ENCODE measurements at regions not wholly inside any gene's neighbourhood (a gene's known extent, or its start where the extent isn't known, plus 50 kb on each side); places are given as distances from the start of the nearest gene placed in this dataset.
"Not testable (repeated sequence)": the region's sequence is repeated elsewhere in the genome, so short reads cannot be mapped to it uniquely, and the experiment has no call there.

DNA sequence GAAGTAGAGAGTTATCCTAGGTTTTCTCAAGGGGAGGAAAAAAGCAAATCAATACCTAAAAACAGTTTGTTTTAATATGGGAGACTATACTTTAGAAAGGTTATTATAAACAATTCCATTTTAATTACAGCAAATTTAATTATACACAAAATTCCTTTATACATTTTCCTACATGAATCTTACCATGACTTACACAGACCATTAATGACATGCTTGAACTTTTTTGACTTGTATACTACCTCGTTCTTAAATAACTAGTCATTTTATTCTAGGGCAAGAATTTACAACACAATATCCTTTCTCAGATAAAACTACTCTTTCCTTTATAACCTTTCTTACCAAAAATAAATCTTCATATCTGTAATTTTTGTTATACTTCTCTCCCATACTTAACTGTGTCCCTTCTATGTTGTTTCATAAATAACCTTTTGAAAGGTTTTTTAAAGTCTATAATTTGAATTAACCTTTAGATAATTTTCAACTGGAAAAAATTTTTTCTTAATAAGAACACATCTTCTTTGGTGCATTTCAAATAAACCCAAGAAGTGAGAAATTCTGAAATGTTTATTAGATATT lies 729.4 kb downstream of the TENT5A start:
- Histone ChIP-seq H3K4me2 (no peak overlapping the region), H3K4me3 (no peak overlapping the region), H3K9me3 (no peaks in the 10 kb centered on the region), H3K4me1 (no peaks in the 10 kb centered on the region), H3K27ac (no peak overlapping the region)
- TF ChIP-seq, protein P1, sequence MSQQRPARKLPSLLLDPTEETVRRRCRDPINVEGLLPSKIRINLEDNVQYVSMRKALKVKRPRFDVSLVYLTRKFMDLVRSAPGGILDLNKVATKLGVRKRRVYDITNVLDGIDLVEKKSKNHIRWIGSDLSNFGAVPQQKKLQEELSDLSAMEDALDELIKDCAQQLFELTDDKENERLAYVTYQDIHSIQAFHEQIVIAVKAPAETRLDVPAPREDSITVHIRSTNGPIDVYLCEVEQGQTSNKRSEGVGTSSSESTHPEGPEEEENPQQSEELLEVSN (IDR thresholded peaks at IDR 0.05; ENCODE audit: borderline replicate concordance, low read depth), result no peak
- no peak for TF ChIP-seq RNF2 (IDR thresholded peaks at IDR 0.05; ENCODE audit: borderline replicate concordance, low read depth)
- no peak for TF ChIP-seq CEBPB (IDR thresholded peaks at IDR 0.05)
- peak; percentile 77 for TF ChIP-seq ZFP36 (IDR thresholded peaks at IDR 0.05; ENCODE audit: borderline replicate concordance, partially characterized antibody)
- no peak for TF ChIP-seq CBX2 (IDR thresholded peaks at IDR 0.05; ENCODE audit: borderline replicate concordance, low read depth)
- 2% methylated on average over 1 of the region's 1 CpG for WGBS (ENCODE audit: missing lambda C conversion rate)
- POLR2A ChIA-PET, result no interaction called here
- peak in 1 of 2 experiments; percentile 1 for DNase-seq (ENCODE audit: low read depth in 1 of 2, low spot score in 1 of 2)
- FAIRE-seq, result no peak
- CTCF ChIA-PET, result no interaction called here
- no peak for ATAC-seq

DNA sequence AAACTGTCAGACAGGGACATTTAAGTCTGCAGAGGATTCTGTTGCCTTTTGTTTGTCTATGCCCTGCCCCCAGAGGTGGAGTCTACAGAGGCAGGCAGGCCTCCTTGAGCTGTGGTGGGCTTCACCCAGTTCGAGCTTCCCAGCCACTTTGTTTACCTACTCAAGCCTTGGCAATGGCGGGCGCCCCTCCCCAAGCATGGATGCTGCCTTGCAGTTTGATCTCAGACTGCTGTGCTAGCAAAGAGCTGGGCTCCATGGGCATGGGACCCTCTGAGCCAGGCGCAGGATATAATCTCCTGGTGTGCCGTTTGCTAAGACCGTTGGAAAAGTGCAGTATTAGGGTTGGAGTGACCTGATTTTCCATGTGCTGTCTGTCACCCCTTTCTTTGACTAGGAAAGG lies 734.9 kb downstream of the TENT5A start:
- H3K4me3 ChIP-seq; H3K4me2 ChIP-seq; DNase-seq (ENCODE audit: low read depth in 1 of 2, low spot score in 1 of 2); H3K4me1 ChIP-seq; CTCF ChIA-PET; H3K9me3 ChIP-seq; ATAC-seq; H3K27ac ChIP-seq; FAIRE-seq; POLR2A ChIA-PET: not testable (repeated sequence)
- 0% methylated on average over 3 of the region's 6 CpGs for WGBS (ENCODE audit: missing lambda C conversion rate)

DNA sequence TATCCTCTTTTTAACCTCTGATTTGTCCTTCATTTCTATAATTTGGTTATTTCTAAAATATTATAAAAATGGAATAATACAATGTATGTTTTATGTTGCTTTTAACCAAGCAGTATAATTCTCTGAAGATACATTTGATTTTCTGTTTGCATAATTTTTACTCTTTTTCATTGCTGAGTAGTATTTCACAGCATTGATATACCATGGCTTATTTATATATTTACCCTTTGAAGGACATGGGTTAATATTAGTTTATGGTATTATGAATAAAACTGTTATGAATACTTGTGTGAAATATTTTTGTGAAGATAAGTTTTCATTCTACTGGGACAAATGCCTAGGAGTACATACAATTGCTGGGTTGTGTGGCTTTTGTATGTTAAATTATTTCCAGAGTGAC lies 748.6 kb downstream of the TENT5A start:
- H3K27ac ChIP-seq, result no peak overlapping the region
- DNase-seq (ENCODE audit: low read depth in 1 of 2, low spot score in 1 of 2) (no peak), FAIRE-seq (no peak), ATAC-seq (no peak)
- ChIA-PET CTCF (no interaction called here), POLR2A (no interaction called here)
- H3K4me3 ChIP-seq, result no peak overlapping the region
- TF ChIP-seq ZNF302 (CRISPR knock-in tag; IDR thresholded peaks at IDR 0.05) (no peak), HOXA7 (CRISPR knock-in tag; IDR thresholded peaks at IDR 0.05) (no peak)
- H3K4me2 ChIP-seq, result no peak overlapping the region
- no peaks in the 10 kb centered on the region for H3K4me1 ChIP-seq
- H3K9me3 ChIP-seq, result no peaks in the 10 kb centered on the region

DNA sequence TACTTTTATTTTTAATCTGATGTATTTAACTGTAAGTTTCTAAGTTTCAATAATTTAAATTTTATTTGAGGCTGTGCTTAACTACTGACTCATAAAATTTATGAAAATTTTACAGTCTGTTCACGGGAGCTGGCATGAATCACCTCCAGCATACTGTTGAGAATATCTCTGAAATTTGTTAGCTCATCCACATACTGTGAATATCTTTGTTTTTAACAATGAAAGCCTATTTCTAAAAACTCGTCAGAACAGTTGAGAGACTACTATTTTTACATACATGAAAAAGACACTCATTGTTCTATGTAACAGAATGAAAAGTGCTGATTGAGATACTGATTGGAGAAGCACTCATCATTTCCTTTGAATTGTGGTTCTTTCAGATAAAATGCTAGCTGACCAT lies 749.3 kb downstream of the TENT5A start:
- no peaks in the 10 kb centered on the region for H3K9me3 ChIP-seq
- no peak overlapping the region for H3K4me3 ChIP-seq
- FAIRE-seq (no peak), ATAC-seq (no peak), DNase-seq (ENCODE audit: low read depth in 1 of 2, low spot score in 1 of 2) (no peak)
- no peak overlapping the region for H3K4me2 ChIP-seq
- H3K4me1 ChIP-seq, result no peaks in the 10 kb centered on the region
- H3K27ac ChIP-seq, result no peak overlapping the region
- POLR2A ChIA-PET, result no interaction called here
- 8% methylated on average over 2 of the region's 2 CpGs for WGBS (ENCODE audit: missing lambda C conversion rate)
- TF ChIP-seq ZC3H11A (IDR thresholded peaks at IDR 0.05) (no peak), MYC (IDR thresholded peaks at IDR 0.05; ENCODE audit: borderline replicate concordance, low read length) (no peak)
- CTCF ChIA-PET, result no interaction called here

DNA sequence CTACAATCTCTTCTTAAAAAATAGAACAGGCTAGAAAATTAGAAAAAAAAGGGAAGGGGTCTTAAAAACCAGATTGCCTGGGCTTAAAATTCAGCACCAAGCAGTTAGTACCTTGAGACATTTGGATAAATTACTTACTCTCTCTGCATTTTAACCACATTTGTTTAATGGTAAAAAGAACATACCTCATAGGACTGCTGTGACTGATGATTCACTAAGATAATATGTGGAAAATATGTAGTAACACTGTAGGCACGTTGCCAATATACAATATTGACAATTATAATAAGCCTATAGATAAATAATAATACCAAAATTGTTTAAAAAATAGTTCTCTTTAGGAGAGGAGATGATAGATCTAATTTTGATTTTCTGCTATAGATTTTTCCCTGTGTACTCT lies 750.4 kb downstream of the TENT5A start:
- no peak for FAIRE-seq
- CTCF ChIA-PET, result no interaction called here
- TF ChIP-seq PHF8 (IDR thresholded peaks at IDR 0.05; ENCODE audit: borderline replicate concordance, low read depth) (no peak), NPAS2 (CRISPR knock-in tag; IDR thresholded peaks at IDR 0.05; ENCODE audit: borderline replicate concordance) (no peak), RARB (CRISPR knock-in tag; IDR thresholded peaks at IDR 0.05) (no peak), CBX2 (IDR thresholded peaks at IDR 0.05; ENCODE audit: borderline replicate concordance, low read depth) (no peak), TP53 (CRISPR knock-in tag; IDR thresholded peaks at IDR 0.05) (no peak), FOSB (CRISPR knock-in tag; IDR thresholded peaks at IDR 0.05) (no peak), ZSCAN20 (CRISPR knock-in tag; IDR thresholded peaks at IDR 0.05) (no peak), BHLHE40 (IDR thresholded peaks at IDR 0.05; ENCODE audit: low read depth, low read length) (no peak), SREBF2 (IDR thresholded peaks at IDR 0.05) (no peak), ZC3H11A (IDR thresholded peaks at IDR 0.05) (no peak), EP300 (IDR thresholded peaks at IDR 0.05) (no peak)
- TF ChIP-seq, protein P2, sequence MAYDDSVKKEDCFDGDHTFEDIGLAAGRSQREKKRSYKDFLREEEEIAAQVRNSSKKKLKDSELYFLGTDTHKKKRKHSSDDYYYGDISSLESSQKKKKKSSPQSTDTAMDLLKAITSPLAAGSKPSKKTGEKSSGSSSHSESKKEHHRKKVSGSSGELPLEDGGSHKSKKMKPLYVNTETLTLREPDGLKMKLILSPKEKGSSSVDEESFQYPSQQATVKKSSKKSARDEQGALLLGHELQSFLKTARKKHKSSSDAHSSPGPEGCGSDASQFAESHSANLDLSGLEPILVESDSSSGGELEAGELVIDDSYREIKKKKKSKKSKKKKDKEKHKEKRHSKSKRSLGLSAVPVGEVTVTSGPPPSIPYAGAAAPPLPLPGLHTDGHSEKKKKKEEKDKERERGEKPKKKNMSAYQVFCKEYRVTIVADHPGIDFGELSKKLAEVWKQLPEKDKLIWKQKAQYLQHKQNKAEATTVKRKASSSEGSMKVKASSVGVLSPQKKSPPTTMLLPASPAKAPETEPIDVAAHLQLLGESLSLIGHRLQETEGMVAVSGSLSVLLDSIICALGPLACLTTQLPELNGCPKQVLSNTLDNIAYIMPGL (CRISPR knock-in tag; IDR thresholded peaks at IDR 0.05; ENCODE audit: borderline replicate concordance), result no peak
- TF ChIP-seq, protein P3, sequence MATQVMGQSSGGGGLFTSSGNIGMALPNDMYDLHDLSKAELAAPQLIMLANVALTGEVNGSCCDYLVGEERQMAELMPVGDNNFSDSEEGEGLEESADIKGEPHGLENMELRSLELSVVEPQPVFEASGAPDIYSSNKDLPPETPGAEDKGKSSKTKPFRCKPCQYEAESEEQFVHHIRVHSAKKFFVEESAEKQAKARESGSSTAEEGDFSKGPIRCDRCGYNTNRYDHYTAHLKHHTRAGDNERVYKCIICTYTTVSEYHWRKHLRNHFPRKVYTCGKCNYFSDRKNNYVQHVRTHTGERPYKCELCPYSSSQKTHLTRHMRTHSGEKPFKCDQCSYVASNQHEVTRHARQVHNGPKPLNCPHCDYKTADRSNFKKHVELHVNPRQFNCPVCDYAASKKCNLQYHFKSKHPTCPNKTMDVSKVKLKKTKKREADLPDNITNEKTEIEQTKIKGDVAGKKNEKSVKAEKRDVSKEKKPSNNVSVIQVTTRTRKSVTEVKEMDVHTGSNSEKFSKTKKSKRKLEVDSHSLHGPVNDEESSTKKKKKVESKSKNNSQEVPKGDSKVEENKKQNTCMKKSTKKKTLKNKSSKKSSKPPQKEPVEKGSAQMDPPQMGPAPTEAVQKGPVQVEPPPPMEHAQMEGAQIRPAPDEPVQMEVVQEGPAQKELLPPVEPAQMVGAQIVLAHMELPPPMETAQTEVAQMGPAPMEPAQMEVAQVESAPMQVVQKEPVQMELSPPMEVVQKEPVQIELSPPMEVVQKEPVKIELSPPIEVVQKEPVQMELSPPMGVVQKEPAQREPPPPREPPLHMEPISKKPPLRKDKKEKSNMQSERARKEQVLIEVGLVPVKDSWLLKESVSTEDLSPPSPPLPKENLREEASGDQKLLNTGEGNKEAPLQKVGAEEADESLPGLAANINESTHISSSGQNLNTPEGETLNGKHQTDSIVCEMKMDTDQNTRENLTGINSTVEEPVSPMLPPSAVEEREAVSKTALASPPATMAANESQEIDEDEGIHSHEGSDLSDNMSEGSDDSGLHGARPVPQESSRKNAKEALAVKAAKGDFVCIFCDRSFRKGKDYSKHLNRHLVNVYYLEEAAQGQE (IDR thresholded peaks at IDR 0.05), result no peak
- TF ChIP-seq, protein P4, sequence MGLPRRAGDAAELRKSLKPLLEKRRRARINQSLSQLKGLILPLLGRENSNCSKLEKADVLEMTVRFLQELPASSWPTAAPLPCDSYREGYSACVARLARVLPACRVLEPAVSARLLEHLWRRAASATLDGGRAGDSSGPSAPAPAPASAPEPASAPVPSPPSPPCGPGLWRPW (IDR thresholded peaks at IDR 0.05), result no peak

More for the DNA sequence above, 750.4 kb downstream of the TENT5A start:
- no peaks in the 10 kb centered on the region for H3K4me1 ChIP-seq
- DNase-seq (ENCODE audit: low read depth in 1 of 2, low spot score in 1 of 2) (no peak), ATAC-seq (no peak)
- no peaks in the 10 kb centered on the region for H3K9me3 ChIP-seq
- 3% methylated on average over 1 of the region's 1 CpG for WGBS (ENCODE audit: missing lambda C conversion rate)
- H3K4me3 ChIP-seq, result no peak overlapping the region
- H3K27ac ChIP-seq, result no peak overlapping the region
- POLR2A ChIA-PET, result no interaction called here
- H3K4me2 ChIP-seq, result no peak overlapping the region
